Kidney capillary endothelial cell (primary cell): ENCODE measurements at regions not wholly inside any gene's neighbourhood (a gene's known extent, or its start where the extent isn't known, plus 50 kb on each side); places are given as distances from the start of the nearest gene placed in this dataset.

Experiments
- DNase-seq: peaks from one replicate; pipeline ENCODE4 v3.0.0-alpha.2; 2018; ENCODE audit warnings: low spot score

DNA sequence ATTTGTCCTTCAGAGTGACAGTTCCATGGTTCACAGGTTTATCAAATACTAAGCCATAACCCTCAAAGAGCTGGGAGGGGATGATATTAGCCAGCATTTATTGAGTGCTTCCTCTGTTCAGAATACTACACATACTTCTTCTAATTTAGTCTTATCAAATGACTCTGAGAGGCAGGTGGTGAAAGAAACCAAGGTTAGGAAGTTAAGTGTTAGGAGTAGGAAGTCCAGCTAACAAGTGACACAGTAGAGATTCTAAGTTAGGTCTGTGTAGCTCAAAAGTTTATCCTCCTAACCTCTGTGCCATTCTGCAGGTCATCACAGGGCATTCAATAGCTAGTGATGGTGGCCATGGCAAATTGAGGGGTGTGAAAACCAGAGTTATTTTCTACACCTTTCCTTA is 198.3 kb upstream of the MID1 start:
- DNase-seq = no peak

DNA sequence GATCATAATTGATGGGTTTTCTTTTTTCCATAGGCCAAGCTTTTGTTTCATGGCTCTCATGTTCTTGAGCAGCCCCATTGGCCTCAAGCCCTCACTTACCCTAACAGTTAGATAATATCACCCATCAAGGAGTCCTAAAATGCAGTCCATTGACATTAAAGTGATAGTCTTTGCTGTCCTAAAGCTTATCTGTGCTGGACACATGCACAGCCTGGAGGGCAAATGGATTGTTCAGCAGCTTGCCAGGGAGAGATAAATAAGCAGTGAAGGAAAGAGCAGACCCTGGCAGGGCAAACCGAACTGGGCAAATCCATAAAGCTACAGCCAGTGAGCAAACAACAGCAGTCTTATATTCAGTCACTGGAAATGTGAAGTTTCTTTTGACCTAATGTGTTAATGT is 199.6 kb upstream of the MID1 start:
- no peak for DNase-seq

DNA sequence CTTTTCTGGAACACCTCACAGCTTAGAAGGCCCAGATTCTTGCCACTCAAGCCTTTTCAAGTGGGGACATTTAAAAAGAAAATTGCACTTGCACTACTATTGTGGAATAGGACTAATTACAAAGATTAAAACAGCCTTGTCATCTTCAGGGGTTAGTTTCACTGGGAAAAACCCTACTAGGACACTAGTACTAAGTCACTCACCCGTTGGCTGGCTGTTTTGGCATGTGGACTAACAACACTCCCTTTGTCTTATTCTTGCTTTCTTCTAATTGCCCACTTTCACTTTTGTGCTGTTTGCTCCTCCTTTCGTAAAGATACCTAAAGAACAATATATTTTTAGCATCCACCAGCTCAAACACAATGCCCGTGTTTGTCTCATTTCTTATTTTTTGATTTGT is 200.9 kb upstream of the MID1 start:
- no peak for DNase-seq

DNA sequence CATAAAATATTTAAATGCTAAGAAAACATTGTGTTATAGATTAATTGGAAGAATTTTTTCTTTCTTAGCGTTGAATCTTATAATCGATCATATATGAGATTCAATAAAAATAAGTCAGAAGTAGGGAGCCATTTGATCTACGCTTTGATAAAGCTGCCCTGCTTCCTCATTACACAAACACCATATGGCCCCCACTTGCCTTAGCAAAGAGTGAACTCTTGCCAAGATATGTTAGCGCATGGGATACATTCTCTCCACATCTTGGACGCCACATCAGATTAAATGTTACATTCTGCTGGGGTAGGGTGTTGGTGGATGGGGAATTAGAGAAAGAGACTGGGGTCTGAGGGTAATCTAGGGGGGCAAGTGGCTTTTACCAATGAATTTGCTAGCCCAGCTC is 207.7 kb upstream of the MID1 start:
- no peak for DNase-seq

DNA sequence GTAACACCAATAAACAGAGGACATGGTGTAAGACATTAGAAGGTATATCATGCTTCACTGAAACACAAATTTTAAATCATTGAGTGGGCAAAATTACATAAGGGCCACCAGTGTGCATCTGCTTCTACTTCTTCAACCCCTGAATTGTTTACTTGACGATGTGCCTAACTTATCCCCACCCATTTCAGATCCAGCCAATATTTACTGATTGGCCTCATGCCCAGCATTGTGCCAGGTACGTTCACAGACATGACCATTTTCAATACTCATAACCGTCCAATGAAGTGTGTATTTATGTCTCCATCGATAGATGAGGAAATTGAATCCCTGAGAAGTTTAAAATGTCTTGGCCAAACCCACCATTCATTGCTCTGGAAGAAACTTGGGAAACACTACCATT is 208.3 kb upstream of the MID1 start:
- no peak for DNase-seq

DNA sequence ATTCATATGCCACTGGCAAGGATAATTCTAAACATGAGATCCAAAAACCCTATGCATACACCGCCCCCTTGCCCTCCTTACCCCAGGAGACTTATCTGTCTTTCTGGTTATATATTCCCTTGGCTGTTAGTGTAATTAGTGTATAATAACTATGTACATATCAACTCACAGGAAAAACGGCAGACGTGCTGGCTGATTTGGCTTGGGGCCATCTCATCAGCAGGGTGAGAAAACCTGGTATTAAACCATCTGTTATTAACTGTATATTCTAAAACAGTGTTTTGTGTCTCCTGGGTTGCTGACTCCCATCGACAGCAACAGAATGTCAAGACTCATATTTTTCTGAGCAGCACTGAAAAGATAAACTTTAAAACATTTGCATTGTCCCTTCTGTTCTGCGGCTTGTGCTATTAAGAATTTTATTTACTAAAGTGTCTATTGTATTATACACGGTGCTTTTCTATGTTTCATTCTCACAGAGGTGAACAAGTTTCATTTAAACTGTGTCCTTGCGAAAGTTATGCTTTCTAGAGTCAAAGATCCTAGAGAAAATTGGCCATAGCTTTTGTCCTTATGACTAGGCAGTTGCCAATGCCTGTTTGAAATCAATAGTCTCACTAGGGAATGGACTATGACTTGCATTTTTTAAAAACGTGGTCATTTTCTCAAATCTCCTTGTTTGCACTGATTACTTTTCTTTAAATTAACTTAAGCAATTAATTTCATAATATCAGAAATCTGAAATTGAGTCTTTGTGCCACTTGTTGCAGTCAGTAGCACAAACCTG is 211.5 kb upstream of the MID1 start:
- no peak for DNase-seq

DNA sequence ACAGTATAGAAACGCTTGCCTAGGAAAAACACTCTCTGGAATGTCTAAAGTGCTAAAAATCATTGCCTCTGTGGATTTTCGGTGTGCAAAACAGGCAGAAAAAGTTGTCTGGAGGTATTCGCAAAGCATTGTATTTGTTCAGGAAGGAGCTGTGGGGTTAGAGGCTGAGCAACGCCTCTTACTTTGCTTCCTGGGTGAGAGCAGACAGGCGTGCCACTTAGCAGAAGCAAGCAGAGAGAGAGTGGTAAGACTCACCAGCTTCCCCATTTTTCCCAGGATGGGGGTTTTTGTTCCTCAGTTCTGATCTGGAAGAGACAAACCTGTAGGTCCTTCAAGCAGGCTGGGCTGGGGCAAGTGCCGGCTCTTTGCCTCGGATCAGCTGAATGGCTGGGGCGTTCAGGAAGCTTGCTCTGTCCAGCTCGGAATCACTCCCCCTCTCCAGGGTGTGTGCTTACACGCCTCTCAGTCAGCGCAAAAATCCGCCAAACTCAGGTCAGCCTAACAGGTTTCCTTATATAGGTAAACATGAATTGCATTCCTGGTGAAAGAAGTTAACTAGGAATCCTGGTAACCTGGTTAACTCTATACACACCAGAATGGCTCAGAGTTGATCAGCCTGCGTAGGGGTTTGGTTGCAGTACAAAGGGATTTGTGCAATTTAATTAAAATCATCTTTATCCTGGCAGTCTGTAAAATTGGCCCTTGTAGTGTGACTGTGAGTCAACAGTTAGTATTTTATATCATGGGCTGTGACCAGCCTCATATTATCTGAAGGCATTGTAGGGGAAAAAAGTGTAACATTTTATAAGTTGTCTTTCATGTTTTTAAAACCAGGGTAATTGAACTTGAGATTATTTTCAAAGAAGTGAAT is 213.1 kb upstream of the MID1 start:
- no peak for DNase-seq

DNA sequence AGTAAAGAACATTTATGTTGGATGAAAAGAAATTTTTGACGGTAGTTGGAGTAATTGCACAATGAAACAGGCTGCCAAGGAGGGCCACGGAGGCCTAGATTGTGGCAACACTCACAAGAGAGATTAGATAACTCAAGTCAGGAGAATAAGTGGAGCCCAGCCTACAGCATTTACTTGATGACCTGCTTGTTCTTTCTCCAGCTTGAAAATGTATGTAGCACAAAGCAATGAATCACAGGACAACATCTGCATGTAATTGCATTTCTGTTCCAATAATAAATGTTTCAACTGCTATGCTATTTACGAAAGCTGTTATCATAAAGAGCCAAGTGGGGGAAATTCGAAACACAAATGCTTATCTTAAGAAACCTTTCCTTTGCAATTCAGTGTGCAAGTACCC is 221.2 kb upstream of the MID1 start:
- DNase-seq = no peak

DNA sequence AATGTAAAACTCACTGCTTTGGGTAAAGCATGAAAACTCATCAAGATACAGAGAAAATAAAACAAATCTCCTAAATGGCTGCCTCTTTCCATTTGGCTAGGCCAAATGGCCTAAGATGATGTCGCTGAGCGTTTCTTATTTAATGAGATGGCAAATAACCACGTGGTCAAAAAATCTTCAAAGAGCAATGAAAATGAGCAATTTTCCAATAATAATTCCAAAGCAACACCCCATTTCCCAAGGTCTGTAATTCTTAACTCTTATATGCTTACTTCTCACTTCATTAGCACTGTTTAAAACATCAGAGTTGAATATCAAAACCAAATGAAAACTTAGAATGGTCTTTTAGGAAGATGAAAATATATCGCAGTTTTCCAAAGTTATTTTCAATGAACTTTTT is 222.3 kb upstream of the MID1 start:
- DNase-seq = no peak

DNA sequence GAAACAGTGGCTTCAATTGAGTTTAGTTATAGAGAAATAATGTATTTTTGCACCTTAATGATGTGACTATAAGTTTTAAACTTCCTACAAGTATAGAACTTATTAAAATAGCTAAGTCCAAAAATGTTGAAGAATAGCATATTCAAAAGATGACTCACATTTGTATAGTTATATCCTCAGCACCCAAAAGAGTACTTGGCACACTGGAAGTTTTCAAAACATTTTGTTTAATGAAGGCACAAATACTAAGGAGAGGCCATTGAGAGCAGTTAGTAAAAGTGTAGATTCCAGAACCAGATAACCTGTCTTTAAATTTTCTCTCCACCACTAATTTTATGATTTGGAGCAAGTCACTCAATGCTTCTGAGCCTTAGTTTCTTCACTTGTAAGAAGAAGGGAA is 226.9 kb upstream of the MID1 start:
- no peak for DNase-seq

DNA sequence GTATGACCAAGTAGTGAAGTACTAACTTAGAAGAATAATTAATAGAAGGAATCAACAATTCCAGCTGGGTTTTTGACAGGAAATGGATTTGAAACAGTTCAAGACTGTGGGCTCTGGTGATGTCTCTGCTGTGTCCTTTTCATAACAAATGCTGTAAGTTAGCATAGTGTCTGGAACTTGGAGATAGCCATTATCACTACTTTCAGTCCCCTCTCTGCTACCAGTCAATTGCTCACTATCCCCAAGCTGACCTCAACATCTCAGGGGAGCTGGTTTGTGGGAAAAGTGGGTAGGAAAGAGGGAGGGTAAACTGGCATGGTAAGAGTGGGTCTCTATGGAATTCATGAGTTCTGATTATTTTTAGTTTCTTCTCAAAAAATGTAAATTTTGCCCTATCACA is 231.4 kb upstream of the MID1 start:
- DNase-seq = no peak

DNA sequence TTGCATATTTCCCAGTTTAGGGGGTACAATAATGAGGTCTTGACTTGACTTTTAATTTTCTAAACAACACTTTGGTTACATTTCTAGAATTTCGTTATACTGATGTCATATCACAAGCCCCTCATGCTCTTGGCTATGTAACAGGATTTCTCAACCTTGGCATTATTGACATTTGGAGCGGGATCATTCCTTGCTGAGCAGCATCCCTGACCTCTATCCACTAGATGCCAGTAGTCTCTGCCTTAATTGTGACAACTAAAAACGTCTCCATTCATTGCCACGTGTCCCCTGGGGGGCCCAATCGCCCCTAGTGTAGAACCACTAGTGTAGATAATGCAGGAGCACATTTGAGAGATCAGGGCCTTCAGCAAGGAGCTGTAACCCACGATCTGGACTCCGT is 234.2 kb upstream of the MID1 start:
- DNase-seq = no peak

DNA sequence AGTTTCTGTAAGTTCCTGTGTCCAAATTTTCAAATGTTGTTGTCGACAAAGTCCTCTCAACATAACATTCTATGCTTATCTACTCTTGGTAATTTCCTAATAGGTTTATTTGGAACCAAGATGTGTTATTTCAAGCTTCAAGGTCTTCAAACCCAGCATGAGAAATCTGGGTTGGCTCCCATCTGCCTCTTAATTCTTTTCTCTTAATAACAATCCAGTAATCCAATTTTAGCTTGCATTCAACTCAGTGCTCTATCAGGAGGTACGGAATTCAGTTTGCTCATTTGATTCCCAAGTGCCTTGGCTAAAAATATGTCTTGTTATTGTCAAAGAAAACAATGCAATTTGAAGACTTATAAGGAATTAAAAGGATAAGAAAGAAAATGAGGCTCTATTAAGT is 235.5 kb upstream of the MID1 start:
- DNase-seq = no peak

DNA sequence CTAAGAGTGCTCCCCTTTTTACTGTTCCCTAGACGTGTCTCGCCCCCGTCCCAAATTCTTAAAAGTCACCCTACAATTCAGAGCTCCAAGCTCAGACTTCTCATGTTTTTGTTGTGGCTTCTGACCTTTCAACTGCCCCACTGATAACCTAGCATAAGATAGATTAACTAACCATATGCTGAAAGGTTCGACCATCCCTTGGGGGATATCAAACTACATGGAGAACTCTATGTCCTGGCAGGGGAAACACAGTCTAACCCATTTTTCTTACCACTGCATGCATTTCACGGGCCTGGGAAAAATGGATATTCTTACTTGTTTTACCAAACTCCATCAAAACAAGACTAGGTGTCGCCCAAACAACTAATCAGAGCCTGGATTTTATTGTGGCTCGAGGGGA is 236.4 kb upstream of the MID1 start:
- DNase-seq = no peak

DNA sequence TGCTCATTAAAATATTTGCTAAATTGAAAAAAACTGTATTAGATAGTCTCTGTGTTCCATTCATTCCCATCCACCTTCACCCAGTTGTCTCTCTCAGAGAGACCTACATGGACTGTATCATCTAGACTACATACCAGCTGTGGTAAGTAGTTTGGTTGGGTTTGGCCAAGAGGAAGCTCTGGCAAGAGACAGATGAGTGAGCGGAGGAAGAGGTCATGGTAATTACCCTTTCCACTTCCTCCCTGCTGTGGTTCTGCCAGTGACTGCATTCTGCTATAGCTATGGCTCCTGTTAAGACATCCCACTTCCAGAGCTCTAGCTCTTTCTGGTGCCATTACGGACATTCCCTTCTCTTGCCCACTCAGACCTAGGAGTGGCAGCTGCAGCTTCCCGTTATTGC is 239.0 kb upstream of the MID1 start:
- no peak for DNase-seq

DNA sequence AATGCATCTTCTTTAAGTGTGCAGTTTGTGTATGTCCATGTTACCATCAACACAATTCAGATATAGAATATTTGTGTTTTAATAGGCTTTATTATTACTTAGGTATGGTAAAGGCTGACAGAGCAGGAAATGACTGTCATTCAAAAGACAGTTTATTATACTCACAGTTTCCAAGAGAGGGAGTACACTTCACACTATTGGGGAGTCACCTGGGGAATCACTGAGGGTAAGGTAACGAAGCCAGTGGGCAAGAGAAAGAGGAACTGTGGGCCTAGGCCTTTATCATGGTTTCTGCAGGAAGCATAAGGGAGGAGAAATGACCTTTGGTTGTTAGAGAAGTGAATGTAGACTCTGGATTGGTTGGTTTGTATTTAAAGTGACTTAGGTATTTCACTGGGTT is 235.1 kb upstream of the HCCS start:
- DNase-seq = no peak

DNA sequence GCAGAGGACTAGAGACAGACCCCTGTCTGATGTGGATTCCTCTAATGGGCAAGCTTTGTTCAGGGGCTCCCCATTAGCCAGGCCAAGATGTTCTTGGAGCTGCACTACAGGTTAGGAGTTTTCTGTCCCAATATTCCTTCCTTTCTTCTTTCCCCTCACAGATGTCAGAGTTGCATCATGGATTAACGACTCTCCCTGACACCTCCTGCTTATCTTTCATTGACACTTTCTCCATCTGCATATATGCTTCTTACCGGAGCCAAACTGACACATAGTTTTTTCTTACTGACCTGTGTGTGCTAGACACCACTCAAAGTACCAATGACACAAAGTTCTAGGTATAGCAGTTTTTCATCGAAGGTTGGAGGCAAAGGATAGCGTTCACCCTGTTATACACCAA is 228.6 kb upstream of the HCCS start:
- DNase-seq = no peak

DNA sequence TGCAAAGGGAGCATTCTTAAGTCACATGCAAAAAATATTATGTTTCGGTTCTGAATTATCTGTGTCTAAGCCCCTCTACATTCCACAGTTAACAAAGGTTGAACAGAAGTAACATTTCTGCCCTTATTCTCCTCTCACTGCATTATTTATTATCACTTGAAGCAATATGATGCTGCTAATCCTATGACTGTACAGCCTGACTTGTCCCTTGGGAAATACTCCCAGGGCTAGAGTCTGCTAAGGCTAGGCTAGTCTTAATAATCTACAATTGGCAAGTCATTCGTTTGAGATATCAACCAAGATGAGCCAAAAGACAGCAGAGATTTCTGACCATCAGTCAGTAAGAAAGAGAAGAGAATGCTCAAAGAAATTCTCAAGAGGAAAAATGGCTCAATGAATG is 226.9 kb upstream of the HCCS start:
- DNase-seq = no peak

DNA sequence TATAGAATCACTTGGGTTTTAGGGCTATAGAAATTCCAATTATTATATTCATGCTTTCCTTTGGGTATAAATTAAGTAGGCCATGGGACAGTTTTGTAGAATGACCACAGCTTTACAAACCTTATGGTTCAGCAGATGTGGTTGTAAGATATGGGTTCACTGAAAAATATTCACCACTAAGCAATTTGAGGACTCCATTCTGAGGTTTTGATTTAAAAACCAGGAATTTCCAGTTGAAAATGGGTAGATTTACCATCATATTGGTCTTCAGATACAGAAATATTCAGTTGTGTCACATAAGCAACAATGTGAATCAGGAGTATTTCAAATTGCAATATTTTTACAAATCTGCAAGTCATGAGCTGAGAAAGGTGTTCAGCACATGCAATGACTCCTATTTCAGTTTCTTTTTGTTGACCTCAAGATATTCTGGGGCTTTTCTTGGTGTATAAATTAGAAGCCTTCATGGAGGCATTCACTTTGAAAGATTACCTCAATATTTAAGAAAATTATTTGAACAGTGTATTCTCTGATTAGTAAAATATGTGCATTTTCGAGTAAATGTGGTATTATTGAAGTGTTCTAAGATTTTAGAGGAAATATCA is 218.4 kb upstream of the HCCS start:
- DNase-seq = no peak

DNA sequence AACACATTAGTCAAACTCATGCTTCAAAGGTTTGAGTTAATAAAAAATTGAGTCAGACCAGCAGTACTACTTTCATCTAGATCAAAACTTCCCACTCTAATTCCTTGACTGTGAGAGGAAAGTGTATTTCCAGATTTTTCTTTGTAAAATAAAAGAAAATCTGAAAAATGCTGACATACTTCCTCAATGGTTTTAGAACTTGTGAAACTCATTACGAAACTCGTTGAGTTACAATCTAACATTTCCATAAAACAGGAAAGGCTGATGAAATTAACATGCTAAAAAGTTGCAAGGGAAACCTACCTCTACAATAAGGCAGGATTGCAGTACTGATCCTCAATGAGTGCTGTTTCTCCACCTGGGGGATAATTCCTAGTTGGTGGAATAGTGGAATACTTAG is 217.8 kb upstream of the HCCS start:
- no peak for DNase-seq

DNA sequence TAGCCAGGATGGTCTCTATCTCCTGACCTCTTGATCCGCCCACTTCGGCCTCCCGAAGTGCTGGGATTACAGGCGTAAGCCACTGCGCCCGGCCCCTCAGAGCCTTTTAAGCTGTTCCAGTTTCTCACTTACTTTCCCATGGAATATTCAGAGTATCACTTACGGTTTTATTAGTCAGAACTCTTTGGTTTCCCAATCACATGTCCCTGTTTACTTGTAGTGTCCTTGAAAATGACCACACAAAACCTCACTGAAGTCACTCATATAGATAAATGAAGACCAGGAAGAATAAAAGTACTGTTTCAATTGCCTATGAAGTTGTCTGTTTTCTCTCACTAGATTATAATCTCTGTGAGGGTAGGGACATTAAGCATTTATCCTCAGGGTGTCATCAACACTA is 217.2 kb upstream of the HCCS start:
- no peak for DNase-seq

DNA sequence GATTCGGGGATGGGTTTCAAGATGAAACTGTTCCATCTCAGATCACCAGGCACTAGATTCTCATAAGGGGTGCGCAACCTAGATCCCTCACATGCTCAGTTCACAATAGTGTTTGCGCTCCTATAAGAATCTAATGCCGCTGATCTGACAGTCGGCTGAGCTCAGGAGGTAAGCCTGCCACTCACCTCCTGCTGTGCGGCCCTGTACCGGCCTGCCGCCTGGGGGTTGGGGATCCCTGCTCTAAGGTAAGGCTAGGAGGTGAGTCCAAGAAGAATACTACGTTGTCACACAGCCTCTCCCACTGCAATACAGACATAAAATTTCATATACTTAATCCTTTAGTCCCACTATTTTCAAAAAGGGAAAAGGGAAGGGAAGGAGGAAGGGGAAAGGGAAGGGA is 213.4 kb upstream of the HCCS start:
- DNase-seq = no peak

DNA sequence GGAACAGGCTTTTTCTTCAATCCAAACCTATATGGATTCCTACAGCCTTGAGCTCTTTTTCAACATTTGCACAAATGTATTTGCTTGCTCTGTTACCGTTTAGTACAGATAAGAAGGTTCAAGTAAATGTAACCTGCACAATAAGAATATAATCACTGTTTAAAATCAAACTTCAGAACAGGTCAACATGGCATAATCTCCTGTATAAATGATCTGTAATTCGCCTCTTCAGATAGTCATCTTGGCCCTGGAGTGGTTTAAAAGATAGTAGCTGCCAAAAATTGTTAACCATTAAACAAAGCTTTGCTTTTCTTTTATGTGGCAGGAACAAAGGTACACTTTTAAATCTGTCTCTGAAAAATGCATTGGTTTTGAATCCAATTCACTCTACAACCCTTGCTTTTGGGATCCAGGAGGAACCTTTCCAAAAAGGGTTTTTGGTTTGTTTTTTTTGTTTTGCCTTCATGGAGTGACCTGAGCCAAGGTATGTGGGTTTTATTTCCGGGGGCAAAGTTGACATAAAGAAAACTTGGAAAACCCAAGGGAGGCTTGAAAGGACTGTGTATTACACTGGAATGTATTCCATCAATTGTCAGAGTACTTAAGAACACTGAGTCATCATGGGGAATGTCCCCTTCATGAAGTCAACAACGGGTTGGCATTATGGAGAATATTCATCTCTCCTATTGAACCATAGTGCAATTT is 210.4 kb upstream of the HCCS start:
- no peak for DNase-seq
